DMS 273 (cell line): ENCODE measurements at regions not wholly inside any gene's neighbourhood (a gene's known extent, or its start where the extent isn't known, plus 50 kb on each side); places are given as distances from the start of the nearest gene placed in this dataset.

Experiments
- DNase-seq: peaks from one replicate; lab custom pipeline; 2025; ENCODE audit not compliant: unreplicated experiment; lab: John Stamatoyannopoulos, UW

DNA sequence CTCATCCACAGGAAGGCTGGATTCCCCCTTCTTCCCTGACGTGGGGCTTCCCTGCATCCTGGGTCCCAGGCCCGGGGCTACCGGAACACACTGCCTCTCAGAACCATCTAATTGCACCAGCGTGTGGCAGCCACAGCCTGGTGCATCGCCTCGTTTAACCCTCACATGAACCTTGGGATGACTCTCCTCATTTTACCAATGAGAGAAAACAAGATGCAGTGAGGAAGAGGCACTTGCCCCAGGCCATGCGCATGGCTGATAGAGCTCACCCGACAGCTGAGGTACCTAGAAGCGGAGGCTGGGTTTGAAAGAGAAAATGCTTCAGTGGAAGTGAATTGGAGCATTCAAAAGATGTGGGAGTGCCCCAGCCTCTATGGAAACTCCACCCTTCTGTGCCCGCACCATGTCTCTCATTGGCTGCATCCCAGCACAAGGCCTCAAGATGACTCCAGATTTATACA lies 162.3 kb downstream of the KATNIP start:
- DNase-seq: no peak

DNA sequence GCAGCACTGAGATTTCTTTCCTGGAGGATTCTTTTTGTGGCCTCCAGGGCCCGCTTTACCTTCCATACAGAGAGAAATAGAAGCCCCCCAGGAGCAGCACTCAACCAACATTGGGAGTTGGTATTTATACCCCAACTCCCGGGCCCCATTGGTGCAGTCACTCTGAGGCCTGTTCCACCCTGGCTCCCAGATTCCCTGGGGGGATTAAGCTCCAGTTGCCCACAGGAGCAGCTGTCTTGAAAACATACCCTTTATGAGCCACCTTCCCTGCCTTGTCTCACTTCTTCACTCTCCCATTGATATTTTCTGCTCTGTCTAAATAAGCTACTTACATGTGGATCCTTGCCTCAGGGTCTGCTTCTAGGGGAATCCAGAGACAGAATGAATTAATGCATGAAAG lies 167.8 kb downstream of the KATNIP start:
- DNase-seq: no peak

- no peak for DNase-seq
Observed at GRCh38 chr16:27718201-27719105, 168.5 kb downstream of the KATNIP start.

- no peak for DNase-seq
Observed at GRCh38 chr16:27719106-27719445, 169.1 kb downstream of the KATNIP start.

DNA sequence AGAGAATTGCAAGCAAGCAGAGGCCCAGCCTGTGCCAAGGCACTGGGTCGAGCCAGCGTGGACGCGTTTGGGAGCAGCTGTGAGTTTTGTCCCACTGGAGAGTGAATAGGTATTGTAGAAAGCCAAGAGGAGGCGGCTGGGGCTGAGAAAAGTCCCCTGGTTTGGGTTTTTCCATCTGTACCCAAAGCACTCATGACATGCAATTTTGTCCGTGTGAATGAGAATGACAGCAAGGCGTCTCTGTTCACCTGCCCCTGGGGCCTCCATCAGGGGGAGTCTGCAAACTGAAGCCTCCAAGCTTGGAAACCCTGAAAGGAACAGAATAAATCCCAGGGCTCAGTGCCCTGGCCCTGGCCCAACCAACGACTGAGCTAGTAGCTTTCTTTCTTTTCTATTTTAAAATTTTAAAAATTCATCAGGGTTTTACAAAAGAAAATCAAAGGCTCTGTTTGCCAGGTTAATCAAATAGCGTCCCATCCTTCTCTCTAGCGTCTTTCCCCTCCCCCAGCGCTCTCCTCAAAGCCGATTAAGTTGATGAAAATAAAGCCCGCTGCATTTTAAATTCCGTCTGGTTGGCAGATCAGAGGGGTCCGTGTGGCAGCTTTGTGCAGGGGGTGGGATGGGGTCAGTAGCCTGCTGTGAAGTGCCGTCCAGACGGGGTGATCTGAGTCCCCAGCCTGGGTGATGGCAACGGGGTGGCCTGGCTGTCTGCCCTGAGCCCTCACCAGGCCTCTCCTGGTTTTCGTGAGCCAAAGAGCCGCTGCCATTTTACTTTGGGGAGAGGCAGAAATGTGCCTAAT lies 171.0 kb downstream of the KATNIP start:
- DNase-seq: peak; percentile 83

DNA sequence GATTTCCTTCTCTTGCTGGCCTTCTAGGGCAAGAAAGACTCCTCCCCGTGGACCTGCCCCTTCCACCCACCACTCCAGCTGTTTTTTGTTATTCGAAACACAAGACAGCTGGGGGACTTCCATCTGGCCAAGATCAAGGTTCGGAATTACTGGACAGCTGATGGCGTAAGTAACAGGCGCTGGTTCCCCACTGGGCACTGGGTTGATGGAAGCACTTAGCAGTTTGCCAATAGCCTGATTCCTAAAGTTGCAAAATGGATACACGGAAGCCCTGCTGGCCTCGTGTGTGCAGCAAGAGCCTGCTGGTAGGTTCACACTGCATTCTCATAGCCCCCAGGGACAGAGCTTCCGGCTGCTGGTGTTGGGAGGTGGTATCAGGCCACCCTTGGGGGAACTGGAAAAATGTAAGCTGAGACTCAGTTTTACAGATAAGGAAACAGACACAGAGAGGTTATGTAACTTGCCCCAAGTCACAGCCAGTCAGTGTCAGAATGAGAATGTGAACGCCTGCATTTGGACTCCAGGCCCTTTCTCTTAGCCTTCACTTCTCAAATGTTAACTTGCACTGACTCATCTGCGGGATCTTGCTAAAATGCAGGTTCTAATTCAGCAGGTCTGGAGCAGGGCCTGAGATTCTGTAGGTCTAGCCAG lies 171.7 kb downstream of the KATNIP start:
- DNase-seq: peak; percentile 97

DNA sequence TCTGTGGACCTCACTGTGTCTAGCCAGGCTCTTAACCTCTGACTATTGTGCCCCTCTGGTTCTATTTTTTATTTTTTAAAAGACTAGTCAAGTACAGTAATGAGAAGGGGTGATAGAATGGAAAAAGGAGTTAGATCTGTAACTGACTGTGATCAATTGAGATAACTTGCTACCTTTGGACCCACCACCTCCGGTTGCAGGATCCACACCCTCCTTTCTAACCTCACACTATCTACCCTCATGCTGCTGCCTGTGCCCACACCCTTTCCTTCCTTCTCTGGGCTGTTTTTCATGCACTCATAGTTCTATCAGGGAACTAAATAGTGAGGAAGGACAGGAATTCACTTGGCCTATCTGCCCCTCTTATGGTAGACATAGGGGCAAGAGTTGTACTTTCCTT lies 172.3 kb downstream of the KATNIP start:
- DNase-seq: no peak

GRCh38 chr16:27722892-27723450 lies 173.0 kb downstream of the KATNIP start:
- peak; percentile 46 for DNase-seq

DNA sequence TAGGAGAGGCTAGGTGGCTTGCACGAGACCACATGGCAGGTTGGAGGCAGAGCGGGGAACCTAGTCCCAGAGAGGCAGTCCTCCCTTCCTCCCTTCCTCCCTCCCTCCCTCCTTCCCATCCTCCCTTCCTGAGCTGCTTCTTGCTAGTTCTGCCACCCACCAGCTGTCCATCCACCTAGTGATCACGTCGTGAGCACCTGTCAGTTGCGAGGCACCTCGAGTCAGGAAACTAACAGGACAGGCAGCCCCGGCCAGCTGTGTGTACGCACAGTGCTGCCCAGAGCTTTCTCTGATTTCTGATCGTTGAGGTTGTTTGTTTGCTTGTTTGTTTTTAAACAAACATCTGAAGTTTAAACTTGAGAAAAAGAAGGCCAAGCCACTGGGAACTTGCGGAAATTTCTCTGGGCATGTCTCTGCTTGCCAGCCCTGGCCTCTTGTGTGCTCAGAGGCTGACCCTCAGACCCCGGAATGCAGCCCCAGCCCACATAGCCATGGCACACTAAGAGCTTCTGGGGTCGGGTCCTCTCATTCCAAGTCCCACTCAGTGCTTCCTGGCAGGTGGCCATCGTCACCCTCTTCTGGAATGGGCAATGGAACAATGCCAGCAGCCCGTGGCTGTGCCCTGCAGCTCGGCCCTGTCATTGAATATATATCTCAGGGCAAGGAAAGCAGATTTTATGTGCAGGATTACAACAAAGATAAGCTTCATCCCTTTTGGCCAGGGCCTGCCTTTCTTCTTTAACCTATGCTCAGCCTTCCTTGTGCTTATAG lies 174.0 kb downstream of the KATNIP start:
- DNase-seq: peak; percentile 83

GRCh38 chr16:27724482-27725235 lies 174.7 kb downstream of the KATNIP start:
- peak; percentile 97 for DNase-seq

DNA sequence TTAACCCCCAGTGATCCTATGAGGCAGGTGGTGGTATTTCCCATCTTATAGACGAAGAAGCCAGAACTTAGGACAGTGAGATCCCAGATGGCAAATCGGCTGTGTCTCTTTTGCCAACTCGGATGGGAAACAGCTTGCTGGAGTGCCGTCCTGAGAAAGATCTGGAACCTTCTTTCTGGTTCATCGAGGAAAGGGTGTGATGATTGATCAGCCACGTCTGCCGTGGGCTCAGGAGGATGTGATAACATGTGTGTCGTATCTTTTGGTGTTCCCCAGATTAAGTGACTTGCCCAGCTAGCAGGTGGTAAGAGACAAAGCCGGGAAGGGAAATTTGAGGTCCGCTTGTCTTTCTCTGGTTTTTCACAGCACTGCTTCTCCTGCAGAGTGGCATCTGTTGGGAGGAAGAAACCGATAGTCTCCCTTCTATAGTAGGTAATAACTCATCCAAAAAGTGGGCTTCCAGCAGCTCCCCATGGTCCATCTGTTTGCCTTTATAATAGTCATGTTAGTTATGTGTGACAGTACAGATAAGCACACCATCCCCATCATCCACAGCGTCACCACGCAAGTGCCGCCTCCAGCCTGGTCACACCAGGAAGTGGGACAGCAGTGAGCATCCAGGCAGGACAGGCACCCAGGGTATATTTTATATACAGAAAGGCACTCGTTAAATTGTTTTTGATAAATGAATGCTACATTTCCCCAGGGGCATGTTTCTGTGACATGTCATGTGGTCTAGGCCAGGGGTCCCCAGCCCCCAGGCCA lies 175.5 kb downstream of the KATNIP start:
- peak; percentile 89 for DNase-seq

DNA sequence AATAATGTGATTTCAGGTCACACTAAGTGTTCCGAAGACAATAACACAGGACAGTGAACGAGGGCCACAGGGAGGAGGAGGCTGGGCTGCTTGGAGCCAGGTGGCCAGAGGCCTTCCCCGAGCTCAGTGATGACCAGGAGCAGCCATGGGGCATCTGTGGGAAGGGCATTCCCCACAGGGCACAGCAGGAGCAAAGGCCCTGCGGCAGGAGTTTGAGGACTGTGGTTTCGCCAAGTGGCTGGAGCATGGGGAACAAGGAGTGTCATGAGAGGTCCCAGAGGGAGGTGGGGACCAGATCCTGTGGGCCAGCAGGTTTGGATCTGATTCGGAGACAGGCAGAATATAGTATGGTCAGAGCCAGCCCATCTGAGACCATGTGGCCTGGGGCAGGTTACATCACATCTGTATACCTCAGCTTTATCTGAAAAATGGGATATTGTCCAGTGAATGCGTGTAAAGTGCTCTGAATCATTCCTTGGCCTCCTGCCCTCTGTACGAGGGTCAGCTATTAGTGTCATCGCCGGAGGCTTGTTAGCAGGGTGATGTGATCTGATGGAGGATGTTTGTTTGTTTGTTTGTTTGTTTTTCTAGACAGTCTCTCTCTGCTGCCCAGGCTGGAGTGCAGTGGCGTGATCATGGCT lies 176.8 kb downstream of the KATNIP start:
- no peak for DNase-seq

DNA sequence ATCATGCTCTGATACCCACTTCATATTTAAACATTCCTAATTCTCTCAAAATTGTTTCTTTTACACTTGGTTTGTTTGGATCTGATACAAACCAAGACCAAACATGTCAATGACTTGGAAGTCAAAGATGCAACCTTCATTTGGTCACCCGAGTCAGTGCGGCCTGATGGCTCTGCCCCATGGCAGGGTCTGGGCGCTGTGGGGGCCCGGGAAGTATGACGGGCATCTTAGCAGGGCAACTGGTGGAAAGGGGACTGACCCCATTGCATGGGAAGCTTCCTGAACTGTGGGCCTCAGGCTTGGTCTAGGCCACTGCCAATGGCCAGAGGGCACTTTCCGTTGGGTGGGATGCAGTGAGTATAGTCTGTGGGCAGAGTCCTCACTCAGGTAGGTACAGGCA lies 178.0 kb downstream of the KATNIP start:
- no peak for DNase-seq

DNA sequence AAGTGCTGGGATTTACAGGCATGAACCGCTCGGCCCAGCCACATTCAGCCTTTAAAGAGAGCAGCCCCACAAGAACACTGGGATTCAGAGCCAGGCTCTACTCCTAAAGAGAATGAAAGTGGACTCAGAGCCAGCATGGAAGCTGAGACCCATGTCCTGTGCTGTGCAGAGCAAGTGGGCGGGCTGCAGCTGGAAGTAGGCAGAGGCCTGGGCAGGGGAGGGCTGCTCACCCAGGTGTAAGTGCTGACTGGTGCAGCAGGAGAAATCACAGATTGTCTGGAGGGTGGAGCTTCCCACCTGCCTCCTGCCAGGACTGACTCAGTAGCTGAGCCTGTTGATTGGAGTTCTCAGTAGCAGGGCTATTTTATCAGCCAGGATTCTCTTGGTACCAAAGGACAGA lies 178.7 kb downstream of the KATNIP start:
- DNase-seq: no peak

DNA sequence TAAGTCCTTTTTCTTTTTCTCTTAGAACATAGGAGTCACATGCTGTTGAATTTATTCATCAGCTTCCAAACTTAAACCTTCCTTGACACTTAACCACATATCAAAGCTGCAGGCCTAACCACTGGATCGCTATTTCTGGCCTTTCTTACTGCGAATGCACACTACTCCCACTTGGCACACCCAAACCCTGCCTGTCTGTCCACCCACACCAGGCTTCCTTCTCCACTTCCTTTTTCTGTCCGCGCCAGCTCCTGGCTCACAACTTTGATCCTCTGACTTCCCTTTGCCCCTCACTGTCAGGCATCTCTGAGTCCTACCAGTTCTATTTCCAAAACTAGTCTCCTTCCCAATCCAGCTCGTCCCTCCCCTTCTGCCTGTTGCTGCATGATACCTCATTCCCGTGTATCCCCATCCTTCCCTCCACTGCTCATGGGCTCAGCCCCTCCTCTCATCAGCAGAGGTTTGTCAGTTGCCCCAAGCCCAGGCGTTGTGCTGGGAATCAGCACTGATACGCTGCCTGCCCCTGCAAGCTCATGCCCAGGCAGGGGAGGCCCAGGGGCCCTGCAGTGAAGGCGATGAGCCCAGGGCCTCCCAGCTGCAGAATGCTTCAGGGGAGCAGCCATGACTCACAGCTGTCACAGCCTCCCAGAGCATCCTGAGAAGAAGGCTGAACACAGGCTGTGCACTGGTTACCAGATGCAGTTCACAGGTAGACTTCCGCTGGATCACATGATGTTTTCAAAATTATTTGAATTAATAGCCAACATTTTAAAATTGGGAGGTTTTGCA lies 179.8 kb downstream of the KATNIP start:
- peak; percentile 43 for DNase-seq

DNA sequence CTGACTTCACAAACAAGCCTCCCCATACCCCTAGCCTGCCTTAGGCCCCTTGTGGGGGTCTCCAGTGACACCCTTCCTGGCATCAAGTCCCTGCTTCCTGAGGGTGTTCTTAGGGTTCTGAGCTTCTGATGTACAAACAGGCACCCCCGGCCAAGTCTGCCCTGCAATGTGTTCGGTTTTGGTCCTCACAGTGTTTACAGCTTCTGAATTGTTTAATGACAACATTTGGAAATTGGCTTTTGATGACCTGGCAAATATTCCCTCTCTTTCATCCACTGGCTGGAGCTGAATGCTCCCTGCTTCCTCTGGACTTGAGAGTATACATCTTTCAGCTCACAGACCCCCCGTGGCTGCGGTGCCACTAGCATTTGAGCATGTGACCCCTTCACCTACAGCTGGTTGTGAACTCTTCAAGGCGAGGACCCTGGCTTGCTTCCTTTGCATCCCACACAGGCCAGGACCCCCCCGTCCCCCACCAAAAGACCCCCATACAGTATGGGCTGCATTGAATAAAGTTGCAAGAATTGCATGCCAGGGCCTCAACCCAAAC lies 180.8 kb downstream of the KATNIP start:
- no peak for DNase-seq

GRCh38 chr16:27735031-27735430 lies 185.1 kb downstream of the KATNIP start:
- no peak for DNase-seq

- no peak for DNase-seq
Observed at GRCh38 chr16:27736431-27736830, 186.5 kb downstream of the KATNIP start.
